ENCODE measurements at regions not wholly inside any gene's neighbourhood (a gene's known extent, or its start where the extent isn't known, plus 50 kb on each side); places are given as distances from the start of the nearest gene placed in this dataset.

- no peak for DNase-seq (ENCODE audit: low spot score)
Observed at GRCh38 chr3:150267288-150267687, 140.8 kb upstream of the TSC22D2 start.

DNA sequence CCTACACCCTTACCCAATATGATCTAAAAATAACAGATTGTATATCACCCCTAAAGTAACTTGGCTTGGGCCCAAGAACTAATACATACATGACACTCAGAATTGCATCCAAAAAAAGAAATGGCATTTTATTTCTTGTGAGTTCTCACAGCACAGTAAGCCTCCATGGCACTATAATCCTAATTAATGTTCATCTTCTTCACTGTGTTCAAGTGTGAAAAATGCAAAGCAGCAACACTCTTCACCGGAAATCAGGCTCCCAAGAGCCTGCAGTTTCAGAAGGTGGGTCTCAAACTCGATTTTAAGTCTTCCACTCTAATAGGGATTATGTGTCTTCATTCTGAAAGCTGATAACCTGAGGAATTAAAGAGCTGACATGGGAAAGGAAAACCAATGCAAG, 142.8 kb upstream of the TSC22D2 start:
- no peak for DNase-seq (ENCODE audit: low spot score)

GRCh38 chr3:150264561-150265279, 143.4 kb upstream of the TSC22D2 start:
- no peak for DNase-seq (ENCODE audit: low spot score)

GRCh38 chr3:150261958-150262357, 146.1 kb upstream of the TSC22D2 start:
- no peak for DNase-seq (ENCODE audit: low spot score)

DNA sequence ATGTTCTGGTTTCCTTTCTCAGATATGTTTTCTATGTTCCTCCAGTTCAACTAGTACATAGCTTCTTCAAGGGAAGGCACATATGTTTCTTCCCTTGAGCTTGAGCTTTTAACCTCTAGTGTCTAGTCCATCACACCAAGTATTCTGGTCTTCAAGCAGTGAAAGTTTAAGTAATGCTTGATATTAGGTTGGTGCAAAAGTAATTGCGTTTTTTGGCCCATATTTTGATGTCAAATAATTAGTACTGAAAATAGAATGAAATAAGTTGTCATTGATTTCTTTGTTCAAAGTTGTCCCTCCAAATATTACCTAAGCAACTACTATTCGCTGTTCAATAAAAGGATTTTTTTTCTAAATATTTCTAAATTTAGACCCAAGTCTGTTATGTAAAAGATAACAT, 146.7 kb upstream of the TSC22D2 start:
- no peak for DNase-seq (ENCODE audit: low spot score)

GRCh38 chr3:150260398-150260710, 147.7 kb upstream of the TSC22D2 start:
- no peak for DNase-seq (ENCODE audit: low spot score)

DNA sequence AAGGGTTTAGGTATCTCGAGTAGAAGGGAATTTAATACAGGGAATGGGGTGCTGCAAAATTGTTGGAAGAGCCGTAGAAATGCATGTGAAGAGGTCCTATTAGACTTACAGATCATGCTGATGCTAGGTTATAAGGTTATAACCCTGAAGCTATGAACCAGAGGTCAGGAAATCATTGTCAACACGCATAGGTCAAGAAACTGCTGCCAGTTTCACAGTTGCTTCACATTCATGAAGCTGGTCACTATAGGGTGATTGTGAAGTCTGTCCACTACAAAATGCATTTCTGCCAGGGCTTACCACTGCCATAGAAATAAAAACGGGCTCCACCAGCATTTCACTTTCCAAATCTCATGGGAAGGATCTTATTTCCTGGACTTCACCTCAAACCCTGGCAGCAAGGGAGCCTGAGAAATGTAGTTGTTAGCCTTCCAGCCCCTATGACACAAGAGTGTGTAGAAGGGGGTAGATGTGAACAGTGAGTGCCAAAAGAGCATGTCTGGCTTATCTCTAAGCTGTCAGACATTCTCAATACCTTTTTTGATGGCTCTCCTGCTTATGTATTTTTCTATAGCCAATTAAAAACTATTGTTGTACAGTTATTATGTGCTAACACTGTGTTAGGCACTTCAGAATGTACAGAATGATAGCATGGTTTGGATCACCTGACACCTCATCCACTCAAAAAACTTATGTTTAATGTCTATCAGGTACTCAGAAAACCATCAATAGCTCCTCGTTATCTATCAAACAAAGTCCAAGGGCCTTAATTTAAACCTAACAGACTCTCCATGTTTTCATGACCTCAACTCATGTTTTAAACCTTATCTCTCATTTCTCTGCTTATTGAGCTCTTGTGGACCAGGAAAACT, 148.3 kb upstream of the TSC22D2 start:
- no peak for DNase-seq (ENCODE audit: low spot score)

DNA sequence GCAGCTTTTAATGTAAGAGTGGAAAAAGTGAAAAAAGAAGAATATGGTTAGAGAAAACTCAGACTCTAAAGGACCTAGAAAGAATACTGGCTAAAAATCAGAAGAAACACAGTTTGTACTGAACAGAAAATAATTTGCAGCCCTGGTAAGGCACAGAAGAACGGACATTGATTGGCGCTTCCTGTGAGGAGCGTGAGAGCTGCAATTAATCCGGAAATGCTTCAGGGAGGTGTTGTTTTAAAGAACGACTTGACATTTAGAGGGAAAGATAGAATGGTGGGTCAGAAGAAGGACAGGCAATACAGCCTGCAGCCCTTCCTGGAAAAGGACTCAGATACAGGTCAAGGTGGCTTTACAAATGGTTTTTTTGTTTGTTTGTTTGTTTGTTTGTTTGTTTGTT, 151.3 kb upstream of the TSC22D2 start:
- no peak for DNase-seq (ENCODE audit: low spot score)

GRCh38 chr3:150256318-150256717, 151.8 kb upstream of the TSC22D2 start:
- DNase-seq (ENCODE audit: low spot score): no peak

DNA sequence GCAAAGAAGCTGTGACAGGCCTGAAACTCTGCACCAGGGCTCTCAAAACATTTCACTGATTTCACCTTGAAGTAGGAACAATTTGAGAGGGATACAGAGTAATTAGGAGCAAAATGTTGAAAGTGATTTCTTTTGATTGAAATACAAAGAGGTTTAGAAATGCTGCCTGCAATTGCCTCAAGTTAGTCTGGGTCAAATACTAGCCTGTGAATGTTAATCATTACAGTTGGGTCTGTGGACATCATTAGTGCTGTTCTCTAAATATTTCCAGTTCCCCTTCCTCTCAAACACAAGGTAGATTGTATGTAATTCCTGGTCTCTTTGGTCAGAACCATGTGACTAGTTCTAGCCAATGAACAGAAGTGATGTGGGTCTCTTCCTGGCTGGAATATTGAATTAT, 152.3 kb upstream of the TSC22D2 start:
- DNase-seq (ENCODE audit: low spot score): no peak

DNA sequence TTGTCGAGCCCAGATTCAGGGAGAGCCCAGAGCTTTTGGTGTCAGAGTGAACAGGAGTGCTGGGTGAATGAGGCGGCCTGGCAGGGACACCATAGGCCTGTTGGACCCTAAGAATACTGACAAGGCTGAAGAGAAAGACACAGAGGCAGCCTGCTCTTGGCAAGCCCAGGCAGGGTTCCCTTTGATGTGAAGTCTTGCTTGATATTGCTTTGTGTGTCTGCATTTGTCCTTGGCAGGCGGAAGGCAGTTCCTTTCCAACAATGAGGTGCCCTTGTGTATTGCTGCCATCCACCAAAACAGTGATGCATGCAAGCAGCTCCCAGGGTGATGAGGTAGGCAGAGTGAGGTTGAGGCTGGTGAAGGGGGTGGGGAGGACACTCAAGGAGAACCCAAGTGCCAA, 152.7 kb upstream of the TSC22D2 start:
- no peak for DNase-seq (ENCODE audit: low spot score)

- no peak for DNase-seq (ENCODE audit: low spot score)
Observed at GRCh38 chr3:150254309-150254708, 153.8 kb upstream of the TSC22D2 start.

DNA sequence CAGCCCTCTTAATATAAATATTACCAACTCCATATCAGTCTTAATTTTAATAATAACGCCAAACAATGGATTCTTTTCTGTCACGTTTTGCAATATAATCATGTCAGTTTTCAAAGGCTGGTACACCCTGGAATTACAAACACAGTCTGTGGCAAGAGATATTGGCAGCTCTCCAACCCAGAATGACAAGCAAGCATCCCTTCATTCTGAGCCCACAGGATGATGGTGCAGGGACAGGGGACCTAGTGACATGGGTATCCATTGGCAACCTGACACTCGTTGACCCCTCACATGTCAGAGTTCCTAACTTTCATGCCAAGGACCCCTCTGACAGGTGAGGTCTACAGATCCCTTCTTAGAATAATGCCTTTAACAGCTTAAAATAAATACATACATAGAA, 154.5 kb upstream of the TSC22D2 start:
- no peak for DNase-seq (ENCODE audit: low spot score)

DNA sequence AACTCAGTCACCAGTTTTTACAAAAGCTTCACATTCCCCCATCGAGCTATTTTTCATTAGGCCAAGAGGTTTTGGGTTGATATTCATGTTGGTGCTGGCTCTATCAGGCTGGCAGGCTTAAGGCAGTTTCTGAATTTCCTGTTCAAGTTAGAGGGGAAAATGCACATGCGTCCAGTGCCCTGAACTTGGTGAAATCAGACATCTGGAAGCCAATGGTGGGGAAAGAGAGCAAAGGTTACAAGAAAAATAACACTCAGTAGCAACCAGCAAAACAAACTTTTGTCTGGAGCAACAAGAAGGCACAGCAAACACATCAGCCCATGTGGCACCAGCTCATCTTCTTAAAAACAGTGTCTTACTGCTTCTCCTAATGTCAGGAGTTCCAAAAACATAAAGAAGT, 155.6 kb upstream of the TSC22D2 start:
- DNase-seq (ENCODE audit: low spot score): no peak

DNA sequence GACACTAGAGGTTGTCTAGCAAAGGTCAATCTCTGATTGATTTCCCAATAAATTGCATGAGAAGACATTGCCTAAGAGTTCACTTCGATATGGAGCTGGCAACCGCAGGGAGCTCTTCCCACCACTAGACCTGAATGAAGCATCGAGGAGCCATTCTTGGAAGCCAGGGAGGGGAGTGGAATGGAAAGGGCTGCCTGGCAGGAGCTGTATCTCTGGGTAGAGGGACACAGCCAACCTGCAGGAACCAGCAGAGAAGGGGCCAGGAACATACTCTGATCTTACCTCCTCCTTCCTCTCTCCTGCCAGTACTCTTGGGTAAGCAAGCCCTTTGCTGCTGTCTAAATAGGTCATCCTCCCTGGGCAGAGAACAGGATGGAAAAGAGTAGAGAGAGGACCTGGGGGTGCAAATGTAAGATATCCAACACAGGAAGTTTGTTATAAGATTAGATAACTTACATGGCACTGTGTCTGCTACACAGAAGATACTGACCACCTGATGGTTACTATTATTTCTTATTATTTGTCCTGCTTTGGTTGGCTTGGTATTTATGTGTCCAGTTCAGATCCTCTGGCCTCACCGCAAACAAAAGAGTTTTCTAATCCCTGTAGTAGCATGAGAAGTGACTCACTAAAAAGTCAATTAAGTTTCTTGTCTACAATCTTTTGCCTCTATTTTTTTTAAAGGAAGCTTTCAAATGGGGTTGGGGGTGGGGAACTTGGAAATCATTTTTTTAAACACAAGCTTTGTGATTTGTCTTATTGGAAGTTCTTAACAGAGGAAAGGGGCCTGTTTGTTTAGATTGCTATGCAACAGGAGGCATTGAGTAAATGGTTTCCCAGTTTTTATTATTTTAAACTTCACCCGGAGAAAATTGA, 156.7 kb upstream of the TSC22D2 start:
- peak; percentile 84 for DNase-seq (ENCODE audit: low spot score)

DNA sequence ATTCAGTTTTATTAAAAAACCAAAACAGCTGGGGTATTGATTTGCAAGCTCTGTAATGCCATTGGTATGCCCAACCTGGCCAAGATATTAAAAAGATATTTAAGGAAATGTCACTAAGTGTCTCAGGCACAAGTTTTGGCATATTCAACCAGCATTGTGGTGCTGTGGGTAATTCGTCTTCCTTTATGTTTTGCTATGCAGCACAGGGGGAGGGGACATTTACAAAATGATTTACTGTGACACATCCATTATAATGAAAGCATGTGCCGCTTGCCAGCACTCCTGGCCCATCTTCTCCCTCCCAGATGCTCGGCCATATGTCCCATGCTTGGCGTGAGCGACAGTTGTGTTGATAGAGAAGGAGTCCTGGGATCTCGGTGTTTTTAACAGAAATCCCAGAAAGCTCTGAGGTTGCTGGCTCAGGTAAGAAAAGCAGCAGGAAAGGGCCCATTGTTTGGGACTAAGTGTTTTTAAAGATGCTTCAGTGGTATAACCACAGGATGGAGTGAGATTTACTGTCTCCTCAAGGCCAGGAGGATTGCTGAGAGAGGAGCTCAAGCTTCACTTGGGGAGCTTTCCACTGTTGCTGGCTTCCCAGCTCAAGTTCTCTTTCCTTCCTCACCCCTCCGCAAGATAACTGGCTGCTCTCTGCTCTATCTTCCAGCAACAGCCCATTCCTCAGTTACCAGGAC, 158.2 kb upstream of the TSC22D2 start:
- DNase-seq (ENCODE audit: low spot score): no peak

- DNase-seq (ENCODE audit: low spot score): no peak
Observed at GRCh38 chr3:150248888-150249681, 159.0 kb upstream of the TSC22D2 start.

- peak; percentile 68 for DNase-seq (ENCODE audit: low spot score)
Observed at GRCh38 chr3:150248116-150248887, 159.8 kb upstream of the TSC22D2 start.

DNA sequence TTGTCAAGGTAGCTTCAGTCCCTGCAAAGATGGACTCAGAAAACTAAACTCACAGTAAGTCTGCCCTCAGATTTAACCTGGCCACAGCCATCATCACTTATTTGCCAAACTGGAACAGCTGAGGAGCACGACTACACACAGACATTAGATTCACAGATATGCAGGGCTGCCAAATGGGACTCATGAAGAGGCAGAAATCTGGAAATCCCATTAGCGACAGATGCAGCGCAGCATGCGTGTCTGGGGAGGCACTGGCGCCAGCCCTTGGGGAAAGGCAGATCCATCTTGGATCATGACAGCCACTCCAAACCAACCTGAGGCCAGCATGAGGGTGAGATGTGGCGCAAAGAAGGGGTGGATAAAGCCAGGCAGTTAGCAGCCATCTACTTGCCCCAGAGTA, 160.7 kb upstream of the TSC22D2 start:
- DNase-seq (ENCODE audit: low spot score): no peak

- no peak for DNase-seq (ENCODE audit: low spot score)
Observed at GRCh38 chr3:150243466-150243865, 164.6 kb upstream of the TSC22D2 start.
